Trophoblast cell (in vitro differentiated cells and primary cell): ENCODE measurements at regions not wholly inside any gene's neighbourhood (a gene's known extent, or its start where the extent isn't known, plus 50 kb on each side); places are given as distances from the start of the nearest gene placed in this dataset.

Experiments
- DNase-seq, 2 donors: peaks; one replicate each; pipeline ENCODE4 v3.0.0-alpha.2; 2016
- H2AFZ ChIP-seq: 2 replicates; pipeline ENCODE4 v1.6.1; 2013; ENCODE audit warnings: low read length, moderate library complexity, mild to moderate bottlenecking; ENCODE audit not compliant: insufficient read depth, poor library complexity
- H2AK5ac ChIP-seq: 2 replicates; pipeline ENCODE4 v1.6.1; 2013; ENCODE audit warnings: mild to moderate bottlenecking, low read length
- H2BK120ac ChIP-seq: 2 replicates; pipeline ENCODE4 v1.6.1; 2013; ENCODE audit warnings: low read length, mild to moderate bottlenecking, moderate library complexity; ENCODE audit not compliant: insufficient read depth, poor library complexity
- H2BK12ac ChIP-seq: 2 replicates; pipeline ENCODE4 v1.6.1; 2013; ENCODE audit warnings: mild to moderate bottlenecking, low read length, moderate library complexity
- H2BK5ac ChIP-seq: 2 replicates; pipeline ENCODE4 v1.6.1; 2013; ENCODE audit warnings: low read length, low read depth, moderate library complexity, mild to moderate bottlenecking; ENCODE audit not compliant: poor library complexity
- H3K14ac ChIP-seq: 2 replicates; pipeline ENCODE4 v1.6.1; 2013; ENCODE audit warnings: mild to moderate bottlenecking, low read length
- H3K18ac ChIP-seq: 2 replicates; pipeline ENCODE4 v1.6.1; 2013; ENCODE audit warnings: mild to moderate bottlenecking, low read length
- H3K23ac ChIP-seq: 2 replicates; pipeline ENCODE4 v1.6.1; 2013; ENCODE audit warnings: low read length
- H3K27ac ChIP-seq: 2 replicates; pipeline ENCODE4 v1.5.1; 2013; ENCODE audit warnings: low read depth, mild to moderate bottlenecking, inconsistent platforms, low read length, moderate library complexity
- H3K27me3 ChIP-seq: 2 replicates; pipeline ENCODE4 v1.6.1; 2013; ENCODE audit warnings: inconsistent platforms, mild to moderate bottlenecking, low read length, moderate library complexity; ENCODE audit not compliant: insufficient read depth
- H3K36me3 ChIP-seq, 2 experiments: 1 replicate in 1 of 2; 2 replicates in 1 of 2; pipeline ENCODE4 v1.6.1; 2013; ENCODE audit warnings: low read length in 2 of 2, mild to moderate bottlenecking in 2 of 2, moderate library complexity in 1 of 2; ENCODE audit not compliant: insufficient read depth in 2 of 2, control insufficient read depth in 1 of 2
- H3K4ac ChIP-seq: 2 replicates; pipeline ENCODE4 v1.6.1; 2013; ENCODE audit warnings: low read depth, mild to moderate bottlenecking, low read length, moderate library complexity
- H3K4me1 ChIP-seq, 2 experiments: 1 replicate in 1 of 2; 2 replicates in 1 of 2; pipeline ENCODE4 v1.6.1; 2013; ENCODE audit warnings: low read length in 2 of 2, mild to moderate bottlenecking in 2 of 2, moderate library complexity in 1 of 2; ENCODE audit not compliant: insufficient read depth in 2 of 2, control insufficient read depth in 1 of 2
- H3K4me2 ChIP-seq: 2 replicates; pipeline ENCODE4 v1.6.1; 2013; ENCODE audit warnings: inconsistent platforms, mild to moderate bottlenecking, low read length, moderate library complexity
- H3K4me3 ChIP-seq: 2 replicates; pipeline ENCODE4 v1.5.1; 2013; ENCODE audit warnings: mild to moderate bottlenecking, low read depth, low read length, inconsistent platforms
- H3K79me1 ChIP-seq: one replicate; pipeline ENCODE4 v1.6.1; 2013; ENCODE audit warnings: low read length
- H3K79me2 ChIP-seq: 2 replicates; pipeline ENCODE4 v1.6.1; 2013; ENCODE audit warnings: low read length, mild to moderate bottlenecking; ENCODE audit not compliant: control insufficient read depth, insufficient read depth, poor library complexity
- H3K9ac ChIP-seq: 2 replicates; pipeline ENCODE4 v1.6.1; 2013; ENCODE audit warnings: mild to moderate bottlenecking, low read length
- H3K9me3 ChIP-seq: 2 replicates; pipeline ENCODE4 v1.6.1; 2013; ENCODE audit warnings: low read depth, mild to moderate bottlenecking, control low read depth, inconsistent platforms, low read length; ENCODE audit not compliant: insufficient read depth
- H4K12ac ChIP-seq: 2 replicates; pipeline ENCODE4 v1.6.1; 2013; ENCODE audit warnings: low read depth, mild to moderate bottlenecking, low read length, moderate library complexity
- H4K8ac ChIP-seq: 2 replicates; pipeline ENCODE4 v1.6.1; 2013; ENCODE audit warnings: low read depth, mild to moderate bottlenecking, low read length, moderate library complexity
- H4K91ac ChIP-seq: one replicate; pipeline ENCODE4 v1.6.1; 2013; ENCODE audit warnings: low read depth, mild to moderate bottlenecking, low read length, moderate library complexity
- WGBS: extraction: QIAGEN DNeasy Blood & Tissue Kit; methylation state at CpG from one replicate; pipeline ENCODE4 v1.1.7; 2013; ENCODE audit warnings: missing lambda C conversion rate; ENCODE audit not compliant: insufficient read length, insufficient coverage; ENCODE audit errors: extremely low coverage; 5-methylcytosine and 5-hydroxymethylcytosine counted together

DNA sequence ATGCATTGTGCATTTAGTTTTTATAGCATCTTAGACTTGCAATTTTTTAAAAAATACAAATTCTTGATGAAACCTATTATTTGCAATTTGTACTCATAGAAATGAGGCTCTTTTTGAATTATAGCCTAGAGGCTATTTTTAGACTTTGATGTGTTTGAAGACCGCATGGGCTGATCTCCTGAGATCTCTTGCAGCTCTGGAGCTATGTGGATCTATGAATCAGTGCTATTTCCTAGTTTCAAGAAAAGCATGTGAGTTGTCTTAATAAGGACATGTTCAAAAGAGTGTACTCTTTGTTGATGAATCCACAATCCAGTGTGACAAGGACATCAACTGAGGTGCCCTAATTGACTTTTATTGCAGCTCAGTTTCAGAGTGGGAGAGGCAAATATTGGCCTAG is 620.5 kb downstream of the ETS1 start:
- DNase-seq = no peak
- Histone ChIP-seq H4K8ac (no peak overlapping the region), H3K4me2 (no peak overlapping the region), H3K27ac (no peak overlapping the region), H3K18ac (no peak overlapping the region), H2AK5ac (no peak overlapping the region), H3K79me2 (no peaks in the 10 kb centered on the region), H3K14ac (no peak overlapping the region), H3K4me3 (no peak overlapping the region), H3K4me1 (no peaks in the 10 kb centered on the region), H3K23ac (no peak overlapping the region), H3K79me1 (no peaks in the 10 kb centered on the region), H3K4ac (no peak overlapping the region), H3K9me3 (no peaks in the 10 kb centered on the region), H3K27me3 (no peaks in the 10 kb centered on the region), H3K36me3 (no peaks in the 10 kb centered on the region), H2BK5ac (no peak overlapping the region), H2AFZ (no peak overlapping the region), H2BK120ac (no peak overlapping the region), H2BK12ac (no peak overlapping the region), H4K91ac (no peak overlapping the region), H3K9ac (no peak overlapping the region), H4K12ac (no peak overlapping the region)
- no CpG with 5 or more reads among the region's 1 CpG for WGBS

DNA sequence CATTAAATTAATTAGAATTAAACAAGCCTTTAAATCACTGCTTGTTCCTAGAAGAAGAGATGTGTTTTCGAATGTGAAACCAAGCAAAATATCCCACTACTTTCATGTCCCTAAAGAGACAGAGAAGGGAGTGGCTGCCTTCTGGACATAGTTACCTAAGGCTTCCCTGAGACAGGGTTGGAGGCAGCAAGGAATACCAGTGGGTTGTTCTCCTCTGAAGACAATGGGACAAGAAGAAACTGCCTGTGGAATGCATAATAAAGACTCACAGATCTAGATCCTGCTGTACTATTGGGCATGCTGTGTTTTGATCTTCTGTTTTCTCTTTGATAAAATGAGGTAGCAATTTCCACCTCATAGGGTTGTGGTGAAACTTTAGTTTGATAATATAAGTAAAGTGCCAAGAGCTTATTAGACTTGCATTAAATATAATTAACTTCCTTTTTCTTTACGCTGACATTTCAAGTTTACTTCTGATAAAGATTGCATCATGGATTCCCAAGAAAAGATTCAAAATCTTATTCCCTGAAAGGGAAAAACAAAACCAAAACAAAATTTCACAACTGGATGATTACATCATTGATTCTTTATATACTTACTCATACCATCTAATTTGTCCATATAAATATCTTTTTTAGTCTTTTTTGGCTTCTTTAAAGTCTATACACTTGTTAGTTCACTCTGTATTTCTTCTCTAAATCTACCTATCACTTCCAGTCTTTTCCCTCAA is 621.3 kb downstream of the ETS1 start:
- Histone ChIP-seq H2AFZ (no peak overlapping the region), H4K8ac (no peak overlapping the region), H3K9me3 (no peaks in the 10 kb centered on the region), H3K4me3 (no peak overlapping the region), H3K27me3 (no peaks in the 10 kb centered on the region), H2AK5ac (no peak overlapping the region), H3K23ac (no peak overlapping the region), H3K4me1 (no peaks in the 10 kb centered on the region), H3K79me2 (no peaks in the 10 kb centered on the region), H3K9ac (no peak overlapping the region), H2BK12ac (no peak overlapping the region), H2BK5ac (no peak overlapping the region), H3K18ac (no peak overlapping the region), H3K79me1 (no peaks in the 10 kb centered on the region), H3K4ac (no peak overlapping the region), H3K4me2 (no peak overlapping the region), H3K27ac (no peak overlapping the region), H4K91ac (no peak overlapping the region), H3K36me3 (no peaks in the 10 kb centered on the region), H3K14ac (no peak overlapping the region), H2BK120ac (no peak overlapping the region), H4K12ac (no peak overlapping the region)
- no peak for DNase-seq
- WGBS = no CpG with 5 or more reads among the region's 2 CpGs

DNA sequence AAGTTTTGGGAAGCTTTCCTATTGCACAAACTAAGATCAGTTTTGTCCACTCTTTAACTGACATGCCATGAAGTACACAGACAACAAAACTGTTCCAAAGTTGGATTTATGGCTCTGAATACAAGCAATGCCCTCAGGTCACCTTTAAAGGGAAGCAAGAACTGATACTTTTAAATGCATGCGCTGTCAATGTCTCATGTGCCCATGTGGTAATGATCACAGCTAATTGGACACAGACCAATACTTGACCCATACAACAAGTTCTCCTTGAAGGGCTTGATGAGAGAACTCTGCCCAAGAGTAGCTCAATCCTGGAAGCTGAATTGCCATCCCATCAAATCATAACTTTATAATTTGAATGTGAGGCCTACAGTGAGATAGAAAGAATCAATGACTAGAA is 624.9 kb downstream of the ETS1 start:
- Histone ChIP-seq H3K4me2 (no peak overlapping the region), H2BK120ac (no peak overlapping the region), H3K27ac (no peak overlapping the region), H4K91ac (no peak overlapping the region), H2BK5ac (no peak overlapping the region), H3K4me3 (no peak overlapping the region), H3K9ac (no peak overlapping the region), H3K23ac (no peak overlapping the region), H3K4me1 (no peaks in the 10 kb centered on the region), H4K8ac (no peak overlapping the region), H3K36me3 (no peaks in the 10 kb centered on the region), H2AFZ (no peak overlapping the region), H2AK5ac (no peak overlapping the region), H3K27me3 (no peaks in the 10 kb centered on the region), H3K79me1 (no peaks in the 10 kb centered on the region), H3K9me3 (no peaks in the 10 kb centered on the region), H3K18ac (no peak overlapping the region), H3K79me2 (no peaks in the 10 kb centered on the region), H3K14ac (no peak overlapping the region), H2BK12ac (no peak overlapping the region), H3K4ac (no peak overlapping the region), H4K12ac (no peak overlapping the region)
- DNase-seq = no peak
- no CpG with 5 or more reads among the region's 1 CpG for WGBS

DNA sequence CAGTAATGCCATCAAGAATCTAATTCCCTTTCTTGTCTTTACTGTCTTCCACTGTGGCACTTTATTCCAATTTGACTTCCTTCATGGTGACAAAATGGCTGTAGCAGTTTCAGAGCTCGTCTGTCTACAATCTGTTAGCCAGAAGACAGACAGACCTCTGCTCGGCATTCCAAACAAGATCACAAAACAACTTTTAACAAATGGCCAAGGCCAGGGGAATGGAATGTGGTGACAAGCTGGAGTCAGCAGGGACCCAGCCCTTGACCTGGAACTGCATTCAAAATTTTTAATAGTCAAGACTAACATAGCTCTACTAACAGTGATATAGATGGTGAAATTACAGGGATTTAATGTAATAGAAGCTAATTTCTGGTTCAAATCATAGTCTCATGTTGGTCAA is 637.2 kb downstream of the ETS1 start:
- no CpG with 5 or more reads among the region's 2 CpGs for WGBS
- H4K91ac ChIP-seq = no peak overlapping the region

More for the DNA sequence above, 637.2 kb downstream of the ETS1 start:
- Histone ChIP-seq H2BK120ac (no peak overlapping the region), H3K9ac (no peak overlapping the region), H3K27me3 (no peaks in the 10 kb centered on the region), H3K9me3 (no peaks in the 10 kb centered on the region), H2BK12ac (no peak overlapping the region), H3K4ac (no peak overlapping the region), H3K18ac (no peak overlapping the region), H3K4me2 (no peak overlapping the region), H4K12ac (no peak overlapping the region), H2AFZ (no peak overlapping the region), H3K79me1 (no peaks in the 10 kb centered on the region), H3K79me2 (no peaks in the 10 kb centered on the region), H3K4me1 (no peaks in the 10 kb centered on the region), H3K4me3 (no peak overlapping the region), H2AK5ac (no peak overlapping the region), H2BK5ac (no peak overlapping the region), H3K14ac (no peak overlapping the region), H3K23ac (no peak overlapping the region), H4K8ac (no peak overlapping the region), H3K36me3 (no peaks in the 10 kb centered on the region), H3K27ac (no peak overlapping the region)
- no peak for DNase-seq
